ENCODE measurements at regions not wholly inside any gene's neighbourhood (a gene's known extent, or its start where the extent isn't known, plus 50 kb on each side); places are given as distances from the start of the nearest gene placed in this dataset.
"Not testable (repeated sequence)": the region's sequence is repeated elsewhere in the genome, so short reads cannot be mapped to it uniquely, and the experiment has no call there.

GRCh38 chr5:42109006-42109572 lies 184.0 kb downstream of the FBXO4 start:
- H3K36me3 Mint-ChIP-seq (ENCODE audit: low read depth): no peaks in the 10 kb centered on the region
- no peak overlapping the region for H3K27ac Mint-ChIP-seq (ENCODE audit: unreplicated experiment)
- no peaks in the 10 kb centered on the region for H3K27me3 Mint-ChIP-seq (ENCODE audit: low read depth)
- TF ChIP-seq CTCF (IDR thresholded peaks at IDR 0.05): no peak
- H3K9me3 Mint-ChIP-seq (ENCODE audit: low read depth): peaks cover 32% of the 10 kb centered on the region
- H3K4me1 Mint-ChIP-seq (ENCODE audit: low read depth): no peaks in the 10 kb centered on the region
- DNase-seq (ENCODE audit: low spot score): no peak
- no peak overlapping the region for H3K4me3 Mint-ChIP-seq (ENCODE audit: unreplicated experiment)

DNA sequence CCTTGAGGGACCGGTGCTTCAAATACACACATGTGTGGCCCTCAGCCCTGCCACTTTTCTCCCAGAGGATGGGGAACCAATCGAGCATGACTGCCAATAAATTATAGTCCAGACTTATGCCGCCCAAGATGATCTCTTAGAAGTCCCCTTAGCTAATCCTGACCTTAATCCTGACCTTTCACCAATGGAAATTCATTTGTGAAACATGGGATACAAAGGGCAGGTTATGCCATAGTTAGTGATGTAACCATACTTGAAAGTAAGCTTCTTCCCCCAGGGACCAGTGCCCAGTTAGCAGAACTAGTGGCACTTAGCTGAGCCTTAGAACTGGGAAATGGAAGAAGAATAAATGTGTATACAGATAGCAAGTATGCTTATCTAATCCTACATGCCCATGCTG lies 190.6 kb downstream of the FBXO4 start:
- not testable (repeated sequence) for H3K27ac Mint-ChIP-seq (ENCODE audit: unreplicated experiment); DNase-seq (ENCODE audit: low spot score); H3K4me1 Mint-ChIP-seq (ENCODE audit: low read depth); H3K4me3 Mint-ChIP-seq (ENCODE audit: unreplicated experiment); H3K27me3 Mint-ChIP-seq (ENCODE audit: low read depth); H3K36me3 Mint-ChIP-seq (ENCODE audit: low read depth)
- peaks cover 37% of the 10 kb centered on the region for H3K9me3 Mint-ChIP-seq (ENCODE audit: low read depth)

DNA sequence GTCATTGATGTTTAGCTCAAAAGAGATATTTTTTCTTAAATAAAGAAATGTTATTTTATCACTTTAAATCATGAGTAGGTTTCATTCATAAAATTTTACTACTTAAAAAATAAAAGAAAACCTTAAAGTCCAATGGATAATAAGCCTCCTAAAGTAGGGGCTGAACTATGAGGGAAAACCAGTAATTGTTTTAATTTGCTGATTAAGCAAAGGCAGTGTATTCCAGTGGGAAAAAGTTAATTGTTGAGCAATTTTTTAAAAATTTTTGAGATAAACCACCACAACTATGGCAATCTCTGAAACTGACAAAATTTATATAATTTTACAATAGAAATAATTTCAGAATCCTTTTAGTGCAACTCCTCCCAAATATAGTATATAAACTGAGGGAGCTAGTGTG lies 195.0 kb downstream of the FBXO4 start:
- Mint-ChIP-seq H3K4me1 (ENCODE audit: low read depth) (no peaks in the 10 kb centered on the region), H3K27ac (ENCODE audit: unreplicated experiment) (no peak overlapping the region), H3K36me3 (ENCODE audit: low read depth) (no peaks in the 10 kb centered on the region), H3K4me3 (ENCODE audit: unreplicated experiment) (no peak overlapping the region), H3K27me3 (ENCODE audit: low read depth) (no peaks in the 10 kb centered on the region), H3K9me3 (ENCODE audit: low read depth) (peaks cover 15% of the 10 kb centered on the region)
- TF ChIP-seq CTCF (IDR thresholded peaks at IDR 0.05): no peak
- DNase-seq (ENCODE audit: low spot score): no peak

- Mint-ChIP-seq H3K36me3 (ENCODE audit: low read depth) (no peaks in the 10 kb centered on the region), H3K27me3 (ENCODE audit: low read depth) (no peaks in the 10 kb centered on the region), H3K4me1 (ENCODE audit: low read depth) (no peaks in the 10 kb centered on the region), H3K27ac (ENCODE audit: unreplicated experiment) (no peak overlapping the region), H3K4me3 (ENCODE audit: unreplicated experiment) (no peak overlapping the region), H3K9me3 (ENCODE audit: low read depth) (peaks cover 11% of the 10 kb centered on the region)
- TF ChIP-seq CTCF (IDR thresholded peaks at IDR 0.05): no peak
- no peak for DNase-seq (ENCODE audit: low spot score)
Observed at GRCh38 chr5:42121401-42121800, 196.3 kb downstream of the FBXO4 start.

DNA sequence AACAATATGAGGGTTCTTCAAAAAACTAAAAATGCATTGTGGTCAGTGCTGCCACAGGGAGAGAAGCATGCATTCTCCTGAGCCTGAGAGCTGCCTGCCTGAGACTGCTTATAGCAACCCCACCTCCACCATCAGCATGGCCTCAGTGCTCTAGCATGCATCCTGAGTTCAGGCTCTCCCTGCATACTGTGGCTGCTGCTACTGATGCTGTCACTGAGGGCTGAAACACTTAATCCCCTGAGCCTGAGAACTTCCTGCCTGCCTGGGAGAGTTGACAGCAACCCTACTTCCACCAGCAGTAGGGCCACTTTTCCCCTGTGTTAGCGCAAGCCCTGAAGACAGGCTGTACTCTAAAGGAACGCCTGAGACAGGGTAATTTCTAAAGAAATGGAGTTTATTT lies 206.0 kb downstream of the FBXO4 start:
- H3K9me3 Mint-ChIP-seq (ENCODE audit: low read depth): peaks cover 7% of the 10 kb centered on the region
- no peaks in the 10 kb centered on the region for H3K36me3 Mint-ChIP-seq (ENCODE audit: low read depth)
- no peak overlapping the region for H3K27ac Mint-ChIP-seq (ENCODE audit: unreplicated experiment)
- no peak for DNase-seq (ENCODE audit: low spot score)
- H3K4me3 Mint-ChIP-seq (ENCODE audit: unreplicated experiment): no peak overlapping the region
- H3K27me3 Mint-ChIP-seq (ENCODE audit: low read depth): peaks cover 2% of the 10 kb centered on the region
- no peaks in the 10 kb centered on the region for H3K4me1 Mint-ChIP-seq (ENCODE audit: low read depth)
- TF ChIP-seq CTCF (IDR thresholded peaks at IDR 0.05): no peak

- TF ChIP-seq CTCF (IDR thresholded peaks at IDR 0.05): no peak
- Mint-ChIP-seq H3K4me3 (ENCODE audit: unreplicated experiment) (no peak overlapping the region), H3K27me3 (ENCODE audit: low read depth) (no peaks in the 10 kb centered on the region), H3K27ac (ENCODE audit: unreplicated experiment) (no peak overlapping the region), H3K9me3 (ENCODE audit: low read depth) (peaks cover 9% of the 10 kb centered on the region), H3K36me3 (ENCODE audit: low read depth) (no peaks in the 10 kb centered on the region), H3K4me1 (ENCODE audit: low read depth) (no peaks in the 10 kb centered on the region)
- DNase-seq (ENCODE audit: low spot score): no peak
Observed at GRCh38 chr5:42143361-42143760, 218.3 kb downstream of the FBXO4 start.

All from chondrocyte (in vitro differentiated cells).